ENCODE measurements at regions not wholly inside any gene's neighbourhood (a gene's known extent, or its start where the extent isn't known, plus 50 kb on each side); places are given as distances from the start of the nearest gene placed in this dataset.

DNA sequence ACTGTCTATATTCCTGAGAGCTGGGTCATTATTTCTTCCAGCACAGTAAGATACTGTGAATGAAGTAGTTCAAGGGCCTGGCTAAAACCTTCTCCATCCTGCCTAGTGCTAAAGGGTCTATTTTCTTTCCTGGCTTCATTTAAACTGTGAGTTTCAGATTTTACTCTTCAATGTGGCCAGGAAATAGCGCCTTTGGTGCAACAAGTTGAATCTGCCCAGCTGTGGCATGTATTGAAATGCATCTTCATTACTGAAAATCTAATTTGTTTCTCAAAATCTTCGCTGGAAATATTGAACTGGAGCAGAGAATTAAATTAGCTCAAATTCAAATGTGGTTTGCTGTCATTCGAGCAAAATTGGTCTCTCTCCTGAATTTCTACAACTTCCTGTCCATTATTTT, 114.6 kb upstream of the KCNG1 start:
- Histone ChIP-seq H3K4me1 (no peaks in the 10 kb centered on the region), H3K36me3 (ENCODE audit: insufficient read depth in 1 of 2, low read depth in 1 of 2) (no peaks in the 10 kb centered on the region), H3K9me3 (no peaks in the 10 kb centered on the region), H3K27ac (no peak overlapping the region), H3K4me3 (no peak overlapping the region), H3K27me3 (ENCODE audit: insufficient read depth in 3 of 3, low read length in 2 of 3) (peaks cover 0 to 4% (median 0%) of the 10 kb centered on the region in 3 donors)
- DNase-seq: no peak
- TF ChIP-seq, protein P1, sequence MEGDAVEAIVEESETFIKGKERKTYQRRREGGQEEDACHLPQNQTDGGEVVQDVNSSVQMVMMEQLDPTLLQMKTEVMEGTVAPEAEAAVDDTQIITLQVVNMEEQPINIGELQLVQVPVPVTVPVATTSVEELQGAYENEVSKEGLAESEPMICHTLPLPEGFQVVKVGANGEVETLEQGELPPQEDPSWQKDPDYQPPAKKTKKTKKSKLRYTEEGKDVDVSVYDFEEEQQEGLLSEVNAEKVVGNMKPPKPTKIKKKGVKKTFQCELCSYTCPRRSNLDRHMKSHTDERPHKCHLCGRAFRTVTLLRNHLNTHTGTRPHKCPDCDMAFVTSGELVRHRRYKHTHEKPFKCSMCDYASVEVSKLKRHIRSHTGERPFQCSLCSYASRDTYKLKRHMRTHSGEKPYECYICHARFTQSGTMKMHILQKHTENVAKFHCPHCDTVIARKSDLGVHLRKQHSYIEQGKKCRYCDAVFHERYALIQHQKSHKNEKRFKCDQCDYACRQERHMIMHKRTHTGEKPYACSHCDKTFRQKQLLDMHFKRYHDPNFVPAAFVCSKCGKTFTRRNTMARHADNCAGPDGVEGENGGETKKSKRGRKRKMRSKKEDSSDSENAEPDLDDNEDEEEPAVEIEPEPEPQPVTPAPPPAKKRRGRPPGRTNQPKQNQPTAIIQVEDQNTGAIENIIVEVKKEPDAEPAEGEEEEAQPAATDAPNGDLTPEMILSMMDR (IDR thresholded peaks at IDR 0.05): no peak
- no peak for ATAC-seq
- intact Hi-C loops (cut with DNase I): no loop called here
- WGBS, 3 donors: 71 to 80% (median 77%) methylated on average over 3 of the region's 3 CpGs

DNA sequence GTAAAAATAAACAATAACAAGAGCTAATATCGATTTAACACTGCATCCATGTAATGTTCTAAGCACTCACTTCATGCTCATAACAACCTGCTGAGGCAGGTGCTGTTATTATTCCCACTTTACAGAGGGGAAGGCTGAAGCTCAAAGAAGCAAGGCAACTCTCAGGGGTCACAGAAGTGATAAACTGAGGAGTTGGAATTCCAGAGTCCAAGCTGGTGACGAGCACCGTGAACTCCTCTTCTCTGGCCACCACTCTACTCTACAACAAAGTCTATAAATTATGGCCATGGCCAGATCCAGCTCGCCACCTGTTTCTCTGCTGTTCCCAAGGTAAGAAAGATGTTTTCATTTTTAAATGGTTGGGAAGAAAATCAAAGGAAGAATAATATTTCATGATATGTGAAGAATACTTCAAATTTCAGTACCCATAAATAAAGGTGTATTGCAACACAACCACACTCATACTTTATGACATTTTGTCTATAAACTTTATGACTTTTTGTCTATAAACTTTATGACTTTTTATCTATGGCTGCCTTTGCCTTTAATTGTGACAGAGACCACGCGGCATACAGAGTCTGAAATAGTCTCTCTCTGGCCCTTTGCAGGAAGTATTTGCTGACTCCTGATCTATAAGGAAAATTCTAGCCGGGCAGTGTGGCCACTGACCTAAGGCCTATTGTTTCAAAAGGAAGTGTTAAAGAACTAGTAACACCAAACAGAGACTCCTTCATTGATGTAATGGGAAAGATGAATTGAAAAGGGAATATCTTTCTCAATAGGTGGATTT, 113.2 kb upstream of the KCNG1 start:
- TF ChIP-seq, protein P1 (IDR thresholded peaks at IDR 0.05): no peak
- no peaks in the 10 kb centered on the region for H3K9me3 ChIP-seq
- no peaks in the 10 kb centered on the region for H3K36me3 ChIP-seq (ENCODE audit: insufficient read depth in 1 of 2, low read depth in 1 of 2)
- peaks cover 0 to 4% (median 0%) of the 10 kb centered on the region in 3 donors for H3K27me3 ChIP-seq (ENCODE audit: insufficient read depth in 3 of 3, low read length in 2 of 3)
- no peak overlapping the region for H3K4me3 ChIP-seq
- no peak overlapping the region for H3K27ac ChIP-seq
- 55 to 60% (median 58%) methylated on average over 7 of the region's 7 CpGs for WGBS, 3 donors
- H3K4me1 ChIP-seq: no peaks in the 10 kb centered on the region
- ATAC-seq: no peak
- intact Hi-C loops (cut with DNase I): no loop called here
- no peak for DNase-seq

DNA sequence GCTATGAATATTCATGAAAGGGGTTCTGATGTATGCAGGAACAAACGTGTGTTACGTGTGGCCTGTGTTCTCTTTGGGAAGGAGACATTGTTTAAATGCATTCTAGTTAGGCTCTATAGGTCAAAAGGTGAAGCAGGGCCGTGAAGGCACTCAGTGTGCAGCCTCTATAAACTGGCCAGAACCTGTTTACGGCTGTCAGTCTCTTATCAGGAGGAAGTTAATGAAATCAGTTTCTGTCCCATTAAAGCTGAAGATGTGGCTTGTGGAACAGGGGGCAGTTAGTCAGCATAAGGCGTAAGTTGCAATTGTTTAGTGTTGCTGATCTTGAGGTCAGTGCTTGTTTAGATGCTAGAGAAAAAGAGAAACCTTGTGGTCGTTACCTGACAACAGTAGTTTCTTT, 111.5 kb upstream of the KCNG1 start:
- DNase-seq (no peak), ATAC-seq (no peak)
- TF ChIP-seq, protein P1 (IDR thresholded peaks at IDR 0.05): no peak
- intact Hi-C loops (cut with DNase I): no loop called here
- no peak overlapping the region for H3K4me3 ChIP-seq
- no peak overlapping the region for H3K27ac ChIP-seq
- H3K27me3 ChIP-seq (ENCODE audit: insufficient read depth in 3 of 3, low read length in 2 of 3): no peaks in the 10 kb centered on the region
- WGBS, 3 donors: 65 to 76% (median 70%) methylated on average over 6 of the region's 6 CpGs
- H3K9me3 ChIP-seq: no peaks in the 10 kb centered on the region
- H3K4me1 ChIP-seq: no peaks in the 10 kb centered on the region
- H3K36me3 ChIP-seq (ENCODE audit: insufficient read depth in 1 of 2, low read depth in 1 of 2): no peaks in the 10 kb centered on the region

DNA sequence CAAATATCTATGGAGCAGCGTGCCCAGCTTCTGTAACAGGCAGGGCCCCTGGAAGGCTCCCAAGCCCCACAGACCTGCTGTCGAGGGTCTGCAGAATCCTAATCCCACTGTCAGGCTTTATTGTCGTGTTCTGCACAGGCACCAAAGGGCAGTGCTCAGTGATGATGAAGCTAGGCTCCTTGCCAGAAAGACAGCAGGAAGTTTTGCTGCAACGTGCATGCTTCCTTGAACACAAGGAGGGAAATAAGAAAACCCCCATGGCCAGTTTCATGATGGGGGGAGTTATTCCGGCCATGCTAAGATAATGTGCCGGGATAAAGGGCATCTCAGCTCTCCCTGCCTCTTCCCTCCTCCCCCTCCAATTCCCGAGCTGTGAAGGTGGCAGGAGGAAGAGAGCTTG, 109.4 kb upstream of the KCNG1 start:
- H3K27me3 ChIP-seq (ENCODE audit: insufficient read depth in 3 of 3, low read length in 2 of 3): peaks cover 0 to 3% (median 0%) of the 10 kb centered on the region in 3 donors
- no peak for ATAC-seq
- TF ChIP-seq, protein P1 (IDR thresholded peaks at IDR 0.05): no peak

GRCh38 chr20:51131811-51132210, 108.9 kb upstream of the KCNG1 start:
- DNase-seq (no peak), ATAC-seq (no peak)
- Histone ChIP-seq H3K36me3 (ENCODE audit: insufficient read depth in 1 of 2, low read depth in 1 of 2) (no peaks in the 10 kb centered on the region), H3K27me3 (ENCODE audit: insufficient read depth in 3 of 3, low read length in 2 of 3) (peaks cover 0 to 3% (median 0%) of the 10 kb centered on the region in 3 donors), H3K9me3 (no peaks in the 10 kb centered on the region), H3K27ac (no peak overlapping the region), H3K4me1 (no peaks in the 10 kb centered on the region), H3K4me3 (no peak overlapping the region)
- intact Hi-C loops (cut with DNase I): no loop called here
- TF ChIP-seq, protein P1 (IDR thresholded peaks at IDR 0.05): no peak
- WGBS, 3 donors: 50 to 73% (median 72%) methylated on average over 1 of the region's 1 CpG

More for the DNA sequence above, 109.4 kb upstream of the KCNG1 start:
- no peak for DNase-seq
- Histone ChIP-seq H3K27ac (no peak overlapping the region), H3K9me3 (no peaks in the 10 kb centered on the region), H3K36me3 (ENCODE audit: insufficient read depth in 1 of 2, low read depth in 1 of 2) (no peaks in the 10 kb centered on the region), H3K4me3 (no peak overlapping the region), H3K4me1 (no peaks in the 10 kb centered on the region)
- WGBS, 3 donors: 22 to 29% (median 27%) methylated on average over 7 of the region's 7 CpGs
- intact Hi-C loops (cut with DNase I): no loop called here
